HEK293 (cell line): ENCODE measurements at regions not wholly inside any gene's neighbourhood (a gene's known extent, or its start where the extent isn't known, plus 50 kb on each side); places are given as distances from the start of the nearest gene placed in this dataset.

Experiments used
- MYNN ChIP-seq: fragments of 450-650 bp; formaldehyde crosslinking; IDR thresholded peaks from 2 replicates; pipeline ENCODE4 v1.5.1; 2016; ENCODE audit warnings: missing biosample characterization, missing genetic modification characterization, borderline replicate concordance
- ZFP37 ChIP-seq: fragments of 450-650 bp; formaldehyde crosslinking; IDR thresholded peaks from 2 replicates; pipeline ENCODE4 v1.5.1; 2016; ENCODE audit warnings: missing biosample characterization, missing genetic modification characterization
- ZNF776 ChIP-seq: fragments of 450-650 bp; formaldehyde crosslinking; IDR thresholded peaks from 2 replicates; pipeline ENCODE4 v1.5.0; 2017; ENCODE audit warnings: missing biosample characterization, missing genetic modification characterization, borderline replicate concordance
- TF ChIP-seq, protein P1 (sequence below): fragments of 450-650 bp; formaldehyde crosslinking; IDR thresholded peaks from 2 replicates; pipeline ENCODE4 v1.5.1; 2016; ENCODE audit warnings: missing biosample characterization, missing genetic modification characterization

DNA sequence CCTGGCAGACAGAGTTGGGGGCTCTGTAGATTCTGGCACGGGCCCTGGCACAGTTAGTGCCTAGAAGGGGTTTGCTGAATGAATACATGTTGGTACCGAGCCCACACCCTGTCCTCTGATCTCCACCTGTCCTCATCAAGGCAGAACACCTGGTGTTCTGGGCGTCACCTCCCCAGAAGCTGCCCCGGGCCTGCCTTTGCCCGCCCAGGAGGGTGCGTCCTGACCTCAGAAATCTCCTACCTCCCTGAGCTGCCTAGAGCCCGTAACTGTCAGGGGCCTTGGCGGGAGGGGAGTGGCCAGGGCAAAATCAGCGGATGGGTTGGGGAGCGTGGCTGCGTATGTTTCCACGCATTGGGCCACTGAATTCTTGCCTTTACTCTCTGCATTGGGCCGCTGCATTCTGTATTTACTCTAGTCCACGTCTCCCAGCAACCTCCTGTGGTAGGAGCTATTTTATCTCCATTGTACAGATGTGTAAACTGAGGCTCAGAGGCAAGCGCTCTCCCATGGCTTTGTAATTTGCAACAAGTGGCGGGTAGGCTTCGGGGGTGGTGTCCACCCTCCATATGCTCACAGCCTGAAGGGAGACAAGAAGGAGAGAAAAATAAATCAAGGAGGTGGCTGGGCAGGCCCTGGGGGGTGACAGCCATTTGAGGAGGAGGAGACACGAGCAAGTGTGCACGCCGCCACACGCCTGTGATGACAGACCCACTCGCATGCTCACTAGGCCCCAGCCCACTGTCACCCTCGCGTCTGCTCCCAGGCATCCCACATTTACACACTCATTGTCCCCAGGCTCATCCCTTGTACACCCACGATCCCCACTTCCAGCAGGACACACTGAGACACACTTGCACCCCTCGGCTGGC lies 95.7 kb upstream of the WNT4 start:
- TF ChIP-seq MYNN (no peak), ZNF776 (no peak), ZFP37 (tag by site-specific recombination) (no peak)
- TF ChIP-seq, protein P1, sequence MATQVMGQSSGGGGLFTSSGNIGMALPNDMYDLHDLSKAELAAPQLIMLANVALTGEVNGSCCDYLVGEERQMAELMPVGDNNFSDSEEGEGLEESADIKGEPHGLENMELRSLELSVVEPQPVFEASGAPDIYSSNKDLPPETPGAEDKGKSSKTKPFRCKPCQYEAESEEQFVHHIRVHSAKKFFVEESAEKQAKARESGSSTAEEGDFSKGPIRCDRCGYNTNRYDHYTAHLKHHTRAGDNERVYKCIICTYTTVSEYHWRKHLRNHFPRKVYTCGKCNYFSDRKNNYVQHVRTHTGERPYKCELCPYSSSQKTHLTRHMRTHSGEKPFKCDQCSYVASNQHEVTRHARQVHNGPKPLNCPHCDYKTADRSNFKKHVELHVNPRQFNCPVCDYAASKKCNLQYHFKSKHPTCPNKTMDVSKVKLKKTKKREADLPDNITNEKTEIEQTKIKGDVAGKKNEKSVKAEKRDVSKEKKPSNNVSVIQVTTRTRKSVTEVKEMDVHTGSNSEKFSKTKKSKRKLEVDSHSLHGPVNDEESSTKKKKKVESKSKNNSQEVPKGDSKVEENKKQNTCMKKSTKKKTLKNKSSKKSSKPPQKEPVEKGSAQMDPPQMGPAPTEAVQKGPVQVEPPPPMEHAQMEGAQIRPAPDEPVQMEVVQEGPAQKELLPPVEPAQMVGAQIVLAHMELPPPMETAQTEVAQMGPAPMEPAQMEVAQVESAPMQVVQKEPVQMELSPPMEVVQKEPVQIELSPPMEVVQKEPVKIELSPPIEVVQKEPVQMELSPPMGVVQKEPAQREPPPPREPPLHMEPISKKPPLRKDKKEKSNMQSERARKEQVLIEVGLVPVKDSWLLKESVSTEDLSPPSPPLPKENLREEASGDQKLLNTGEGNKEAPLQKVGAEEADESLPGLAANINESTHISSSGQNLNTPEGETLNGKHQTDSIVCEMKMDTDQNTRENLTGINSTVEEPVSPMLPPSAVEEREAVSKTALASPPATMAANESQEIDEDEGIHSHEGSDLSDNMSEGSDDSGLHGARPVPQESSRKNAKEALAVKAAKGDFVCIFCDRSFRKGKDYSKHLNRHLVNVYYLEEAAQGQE (tag by site-specific recombination), result no peak
